Mammary epithelial cell (primary cell): ENCODE measurements at regions not wholly inside any gene's neighbourhood (a gene's known extent, or its start where the extent isn't known, plus 50 kb on each side); places are given as distances from the start of the nearest gene placed in this dataset.

Source experiments
- EZH2 ChIP-seq: IDR thresholded peaks from 2 replicates; pipeline ENCODE4 v1.6.1; 2012; ENCODE audit warnings: low read length, inconsistent platforms, borderline replicate concordance
- TF ChIP-seq, protein P1 (sequence below), 2 donors: IDR thresholded peaks in 1 of 2; conservative IDR thresholded peaks in 1 of 2; 2 replicates each; pipeline ENCODE4 v1.5.1; 2011 to 2012; ENCODE audit warnings: inconsistent platforms in 2 of 2, low read length in 2 of 2, mild to moderate bottlenecking in 2 of 2, control low read depth in 1 of 2, low read depth in 1 of 2; ENCODE audit not compliant: insufficient read depth in 1 of 2; ENCODE audit errors: extremely low read depth in 1 of 2

DNA sequence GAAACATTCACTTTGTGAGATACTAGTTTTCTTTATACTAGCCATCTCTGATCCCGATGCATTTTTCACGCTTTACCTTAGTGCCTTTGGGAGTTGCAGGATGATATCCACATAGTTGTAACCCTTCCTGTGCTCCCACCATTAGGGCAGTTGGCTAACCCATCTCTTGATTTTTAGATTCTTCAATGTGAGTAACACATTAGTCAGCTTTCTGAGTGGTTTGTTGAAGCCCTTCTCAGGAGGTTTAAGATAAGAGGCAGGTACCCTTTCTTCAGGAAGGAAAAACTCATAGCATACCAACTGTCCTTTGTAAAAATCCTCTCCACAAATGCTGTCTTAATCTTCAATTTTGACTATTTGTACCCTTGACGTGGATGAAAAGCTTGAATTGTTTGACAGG, 392.3 kb downstream of the DMAC1 start:
- TF ChIP-seq, protein P1, sequence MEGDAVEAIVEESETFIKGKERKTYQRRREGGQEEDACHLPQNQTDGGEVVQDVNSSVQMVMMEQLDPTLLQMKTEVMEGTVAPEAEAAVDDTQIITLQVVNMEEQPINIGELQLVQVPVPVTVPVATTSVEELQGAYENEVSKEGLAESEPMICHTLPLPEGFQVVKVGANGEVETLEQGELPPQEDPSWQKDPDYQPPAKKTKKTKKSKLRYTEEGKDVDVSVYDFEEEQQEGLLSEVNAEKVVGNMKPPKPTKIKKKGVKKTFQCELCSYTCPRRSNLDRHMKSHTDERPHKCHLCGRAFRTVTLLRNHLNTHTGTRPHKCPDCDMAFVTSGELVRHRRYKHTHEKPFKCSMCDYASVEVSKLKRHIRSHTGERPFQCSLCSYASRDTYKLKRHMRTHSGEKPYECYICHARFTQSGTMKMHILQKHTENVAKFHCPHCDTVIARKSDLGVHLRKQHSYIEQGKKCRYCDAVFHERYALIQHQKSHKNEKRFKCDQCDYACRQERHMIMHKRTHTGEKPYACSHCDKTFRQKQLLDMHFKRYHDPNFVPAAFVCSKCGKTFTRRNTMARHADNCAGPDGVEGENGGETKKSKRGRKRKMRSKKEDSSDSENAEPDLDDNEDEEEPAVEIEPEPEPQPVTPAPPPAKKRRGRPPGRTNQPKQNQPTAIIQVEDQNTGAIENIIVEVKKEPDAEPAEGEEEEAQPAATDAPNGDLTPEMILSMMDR (conservative IDR thresholded peaks at IDR 0.05 in 1 of 2, IDR thresholded peaks at IDR 0.05 in 1 of 2; ENCODE audit: extremely low read depth in 1 of 2, insufficient read depth in 1 of 2, low read depth in 1 of 2, low read length in 2 of 2) = no peak
- no peak for TF ChIP-seq EZH2
